HEK293 (cell line): ENCODE measurements at regions not wholly inside any gene's neighbourhood (a gene's known extent, or its start where the extent isn't known, plus 50 kb on each side); places are given as distances from the start of the nearest gene placed in this dataset.

ENCODE experiments used
- CTCF ChIA-PET: fragments of 350-600 bp; formaldehyde crosslinking; extraction: SDS; loops from one replicate; lab custom pipeline; 2021; ENCODE audit warnings: antibody characterized with exemption; lab: Yijun Ruan, JAX
- POLR2A ChIA-PET: fragments of 300-600 bp; formaldehyde crosslinking; extraction: SDS; loops from one replicate; lab custom pipeline; 2020; ENCODE audit warnings: antibody characterized with exemption, inconsistent platforms; lab: Yijun Ruan, JAX
- H3K27ac ChIP-seq: fragments of 200-500 bp; sonication (Bioruptor generic); 2 replicates; pipeline ENCODE4 v1.5.1; 2014; ENCODE audit warnings: low read depth, low read length, control low read depth, inconsistent platforms; ENCODE audit errors: extremely low read depth
- H3K36me3 ChIP-seq, 2 experiments: fragments of 200-500 bp in 1 of 2; sonication (Bioruptor generic) in 1 of 2; 1 replicate in 1 of 2; 2 replicates in 1 of 2; pipeline ENCODE4 v1.5.1; 2014 to 2017; ENCODE audit warnings: inconsistent platforms in 2 of 2, low read length in 2 of 2; ENCODE audit not compliant: control insufficient read depth in 2 of 2, insufficient read depth in 1 of 2
- H3K4me1 ChIP-seq: fragments of 200-500 bp; sonication (Bioruptor generic); 2 replicates; pipeline ENCODE4 v1.5.1; 2014; ENCODE audit warnings: mild to moderate bottlenecking, low read length, inconsistent platforms; ENCODE audit not compliant: control insufficient read depth, insufficient read depth
- H3K4me3 ChIP-seq: 2 replicates; pipeline ENCODE4 v1.5.1; 2011; ENCODE audit warnings: low read depth, mild to moderate bottlenecking, control low read depth, low read length, moderate library complexity
- H3K9me3 ChIP-seq: fragments of 200-500 bp; sonication (Bioruptor generic); 2 replicates; pipeline ENCODE4 v1.5.1; 2014; ENCODE audit warnings: low read depth, low read length, inconsistent platforms; ENCODE audit not compliant: control insufficient read depth, insufficient read depth
- BCL6B ChIP-seq: fragments of 450-650 bp; formaldehyde crosslinking; IDR thresholded peaks from 2 replicates; pipeline ENCODE4 v1.5.1; 2017; ENCODE audit warnings: missing biosample characterization, missing genetic modification characterization
- FEZF1 ChIP-seq: fragments of 450-650 bp; formaldehyde crosslinking; IDR thresholded peaks from 2 replicates; pipeline ENCODE4 v1.5.1; 2016; ENCODE audit warnings: missing biosample characterization, missing genetic modification characterization
- PRDM2 ChIP-seq: fragments of 450-650 bp; formaldehyde crosslinking; IDR thresholded peaks from 2 replicates; pipeline ENCODE4 v1.5.1; 2016; ENCODE audit warnings: missing biosample characterization, missing genetic modification characterization, borderline replicate concordance
- PRDM4 ChIP-seq: fragments of 450-650 bp; formaldehyde crosslinking; IDR thresholded peaks from 2 replicates; pipeline ENCODE4 v1.5.1; 2017; ENCODE audit warnings: missing biosample characterization, missing genetic modification characterization
- ZFHX2 ChIP-seq: fragments of 450-650 bp; formaldehyde crosslinking; conservative IDR thresholded peaks from 2 replicates; pipeline ENCODE4 v1.5.1; 2016; ENCODE audit warnings: missing biosample characterization, missing genetic modification characterization
- ZIC2 ChIP-seq: fragments of 450-650 bp; formaldehyde crosslinking; IDR thresholded peaks from 2 replicates; pipeline ENCODE4 v1.5.1; 2016; ENCODE audit warnings: missing biosample characterization, missing genetic modification characterization
- ZNF112 ChIP-seq: fragments of 450-650 bp; formaldehyde crosslinking; IDR thresholded peaks from 2 replicates; pipeline ENCODE4 v1.5.0; 2017; ENCODE audit warnings: missing biosample characterization, missing genetic modification characterization
- ZNF138 ChIP-seq: fragments of 450-650 bp; formaldehyde crosslinking; IDR thresholded peaks from 2 replicates; pipeline ENCODE4 v1.5.1; 2016; ENCODE audit warnings: missing biosample characterization, missing genetic modification characterization, borderline replicate concordance
- ZNF174 ChIP-seq: fragments of 450-650 bp; formaldehyde crosslinking; IDR thresholded peaks from 2 replicates; pipeline ENCODE4 v1.5.0; 2017; ENCODE audit warnings: missing biosample characterization, mild to moderate bottlenecking, missing genetic modification characterization
- ZNF239 ChIP-seq: fragments of 450-650 bp; formaldehyde crosslinking; IDR thresholded peaks from 2 replicates; pipeline ENCODE4 v1.5.1; 2016; ENCODE audit warnings: missing biosample characterization, missing genetic modification characterization
- ZNF335 ChIP-seq: fragments of 450-650 bp; formaldehyde crosslinking; conservative IDR thresholded peaks from 2 replicates; pipeline ENCODE4 v1.5.1; 2016; ENCODE audit warnings: missing biosample characterization, missing genetic modification characterization
- ZNF629 ChIP-seq: fragments of 450-650 bp; formaldehyde crosslinking; IDR thresholded peaks from 2 replicates; pipeline ENCODE4 v1.5.1; 2017; ENCODE audit warnings: missing biosample characterization, missing genetic modification characterization
- ZNF747 ChIP-seq: fragments of 450-650 bp; formaldehyde crosslinking; IDR thresholded peaks from 2 replicates; pipeline ENCODE4 v1.5.1; 2016; ENCODE audit warnings: missing biosample characterization, missing genetic modification characterization
- ZNF76 ChIP-seq: fragments of 450-650 bp; formaldehyde crosslinking; IDR thresholded peaks from 2 replicates; pipeline ENCODE4; 2016; ENCODE audit warnings: low read depth, missing biosample characterization, missing genetic modification characterization, borderline replicate concordance

- no peak overlapping the region for H3K4me3 ChIP-seq
- TF ChIP-seq FEZF1 (tag by site-specific recombination): no peak
- no peak for TF ChIP-seq ZNF629 (tag by site-specific recombination)
- TF ChIP-seq ZNF76 (tag by site-specific recombination): no peak
- TF ChIP-seq PRDM2 (tag by site-specific recombination): no peak
- no peak for TF ChIP-seq PRDM4 (tag by site-specific recombination)
- no peak for TF ChIP-seq ZNF239
- TF ChIP-seq ZFHX2 (tag by site-specific recombination): no peak
- no peaks in the 10 kb centered on the region for H3K4me1 ChIP-seq
- H3K27ac ChIP-seq: no peak overlapping the region
- ChIA-PET POLR2A (no interaction called here), CTCF (no interaction called here)
- H3K36me3 ChIP-seq: no peaks in the 10 kb centered on the region
- H3K9me3 ChIP-seq: no peaks in the 10 kb centered on the region
Measured at GRCh38 chr13:80173224-80173623, 167.7 kb downstream of the SPRY2 start.

- ChIA-PET CTCF (interaction anchor here (1.1 kb wide), 1 partner anchor 171 kb away, joined by 3 read pairs; no protein-coding TSS in a partner anchor), POLR2A (no interaction called here)
- no peak for TF ChIP-seq BCL6B (tag by site-specific recombination)
- TF ChIP-seq ZNF335 (tag by site-specific recombination): no peak
- TF ChIP-seq ZNF138 (tag by site-specific recombination): no peak
- Histone ChIP-seq H3K4me3 (no peak overlapping the region), H3K4me1 (no peaks in the 10 kb centered on the region), H3K9me3 (no peaks in the 10 kb centered on the region), H3K36me3 (no peaks in the 10 kb centered on the region), H3K27ac (no peak overlapping the region)
Measured at GRCh38 chr13:80171096-80171495, 169.8 kb downstream of the SPRY2 start.

- H3K4me3 ChIP-seq: no peak overlapping the region
- H3K36me3 ChIP-seq: no peaks in the 10 kb centered on the region
- ChIA-PET CTCF (no interaction called here), POLR2A (no interaction called here)
- H3K9me3 ChIP-seq: no peaks in the 10 kb centered on the region
- no peak overlapping the region for H3K27ac ChIP-seq
- no peaks in the 10 kb centered on the region for H3K4me1 ChIP-seq
- TF ChIP-seq ZNF112 (tag by site-specific recombination) (no peak), ZNF747 (tag by site-specific recombination) (no peak), ZNF174 (no peak), ZIC2 (tag by site-specific recombination) (no peak), PRDM2 (tag by site-specific recombination) (no peak)
Measured at GRCh38 chr13:80168089-80168850, 172.7 kb downstream of the SPRY2 start.
